GM12878 (cell line): ENCODE measurements at regions not wholly inside any gene's neighbourhood (a gene's known extent, or its start where the extent isn't known, plus 50 kb on each side); places are given as distances from the start of the nearest gene placed in this dataset.

Experiments used
- ATAC-seq: fragments of 200-7000 bp; cut with Tn5 transposase; 3 replicates; pipeline ENCODE4 v1.9.1; 2020; ENCODE audit warnings: mild to moderate bottlenecking, moderate library complexity
- BruUV-seq: library from RNA; stranded (reverse); fragments of 400-500 nt; replicated peaks from 2 replicates; lab custom pipeline; 2021; lab: Mats Ljungman, UMichigan
- CTCF ChIA-PET: fragments of 300-600 bp; sonication (Branson Sonifier 250); formaldehyde crosslinking; extraction: SDS; loops from one replicate; lab custom pipeline; 2021; ENCODE audit warnings: inconsistent platforms; lab: Yijun Ruan, JAX
- POLR2A ChIA-PET: fragments of 350-600 bp; formaldehyde crosslinking; extraction: SDS; loops from one replicate; lab custom pipeline; 2021; ENCODE audit warnings: inconsistent platforms; lab: Charles Lee
- RAD21 ChIA-PET: fragments of 300-600 bp; sonication (Branson Sonifier 250); formaldehyde crosslinking; loops from one replicate; lab custom pipeline; 2023; ENCODE audit warnings: antibody characterized with exemption; ENCODE audit not compliant: unreplicated experiment; lab: Charles Lee
- SMC1A ChIA-PET: fragments of 300-600 bp; sonication (Branson Sonifier 250); formaldehyde crosslinking; loops from one replicate; lab custom pipeline; 2023; ENCODE audit not compliant: unreplicated experiment, uncharacterized antibody; lab: Charles Lee
- DNase-seq: peaks from one replicate; pipeline ENCODE4 v3.0.0-alpha.2; 2011; ENCODE audit warnings: low read depth, low spot score
- FAIRE-seq: peaks from 3 replicates; lab custom pipeline; 2011; peaks lifted over from hg19 to GRCh38; lab: Jason Lieb, UNC
- H2AFZ ChIP-seq: 2 replicates; pipeline ENCODE4 v1.6.0; 2011; ENCODE audit warnings: low read depth, low read length, control low read depth; ENCODE audit not compliant: control insufficient read depth
- H3K27ac ChIP-seq: 2 replicates; pipeline ENCODE4 v1.5.1; 2011; ENCODE audit warnings: control low read depth; ENCODE audit not compliant: control insufficient read depth, insufficient read depth
- H3K27me3 ChIP-seq, 2 experiments: replicated peaks in 1 of 2; 2 replicates each; pipeline versions ENCODE4 v1.6.0 to v1.6.1; 2011; ENCODE audit warnings: low read length in 1 of 2; ENCODE audit not compliant: control insufficient read depth in 2 of 2, insufficient read depth in 2 of 2
- H3K36me3 ChIP-seq, 2 experiments: 2 replicates each; pipeline ENCODE4 v1.5.1; 2011; ENCODE audit warnings: low read length in 1 of 2; ENCODE audit not compliant: control insufficient read depth in 2 of 2, insufficient read depth in 2 of 2
- H3K4me1 ChIP-seq: 2 replicates; pipeline ENCODE4 v1.6.1; 2011; ENCODE audit warnings: mild to moderate bottlenecking, low read length, moderate library complexity, mixed read lengths; ENCODE audit not compliant: control insufficient read depth, insufficient read depth
- H3K4me2 ChIP-seq: 2 replicates; pipeline ENCODE4 v1.6.0; 2011; ENCODE audit warnings: control low read depth; ENCODE audit not compliant: control insufficient read depth, insufficient read depth
- H3K4me3 ChIP-seq: fragments of 200-600 bp; sonication (generic); 2 replicates; pipeline ENCODE4 v1.5.1; 2016
- H3K79me2 ChIP-seq: 2 replicates; pipeline ENCODE4 v1.6.0; 2011; ENCODE audit warnings: low read length; ENCODE audit not compliant: control insufficient read depth, insufficient read depth
- H3K9ac ChIP-seq: 2 replicates; pipeline ENCODE4 v1.8.0; 2011; ENCODE audit warnings: low read length, control low read depth, mixed read lengths; ENCODE audit not compliant: control insufficient read depth, insufficient read depth
- H3K9me3 ChIP-seq: replicated peaks from 3 replicates; pipeline ENCODE4 v1.5.1; 2011; ENCODE audit warnings: mild to moderate bottlenecking, low read length; ENCODE audit not compliant: control insufficient read depth, insufficient read depth
- H4K20me1 ChIP-seq: 2 replicates; pipeline ENCODE4 v1.6.0; 2011; ENCODE audit not compliant: control insufficient read depth, insufficient read depth
- CHD4 ChIP-seq: fragments of 200-600 bp; sonication (generic); IDR thresholded peaks from 2 replicates; pipeline ENCODE4 v1.6.1; 2016; ENCODE audit warnings: mild to moderate bottlenecking
- EED ChIP-seq: sonication (generic); IDR thresholded peaks from 2 replicates; pipeline ENCODE4 v1.6.1; 2016; ENCODE audit warnings: antibody characterized with exemption, low read depth
- HDAC6 ChIP-seq: fragments of 200-600 bp; sonication (generic); IDR thresholded peaks from one replicate; pipeline ENCODE4 v1.8.0; 2017; ENCODE audit warnings: antibody characterized with exemption; ENCODE audit not compliant: unreplicated experiment
- MTA2 ChIP-seq: fragments of 450-650 bp; IDR thresholded peaks from 2 replicates; pipeline ENCODE4 v1.6.1; 2016; ENCODE audit warnings: low read depth, mild to moderate bottlenecking, moderate library complexity
- POLR2AphosphoS5 ChIP-seq: IDR thresholded peaks from 2 replicates; pipeline ENCODE4 v1.6.1; 2011; ENCODE audit warnings: mild to moderate bottlenecking, low read length, inconsistent platforms
- SMC3 ChIP-seq: IDR thresholded peaks from 2 replicates; pipeline ENCODE4 v1.6.1; 2011; ENCODE audit warnings: low read length, improper control_type of control experiment, borderline replicate concordance
- ZBED1 ChIP-seq: IDR thresholded peaks from 2 replicates; pipeline ENCODE4 v1.6.1; 2016; ENCODE audit warnings: borderline replicate concordance
- ZNF622 ChIP-seq: fragments of 450-650 bp; IDR thresholded peaks from 2 replicates; pipeline ENCODE4 v1.6.1; 2017; ENCODE audit warnings: mild to moderate bottlenecking, inconsistent platforms
- WGBS: methylation state at CpG from one replicate; pipeline ENCODE4 v1.1.6; 2016; ENCODE audit warnings: low lambda C conversion rate; ENCODE audit not compliant: insufficient replicate concordance, insufficient coverage; ENCODE audit errors: missing lambda C conversion rate; 5-methylcytosine and 5-hydroxymethylcytosine counted together
- in situ Hi-C: fragments of 300-500 bp; cut with MboI; formaldehyde crosslinking; loops from 9 replicates; pipeline ENCODE4 v1.14.3; 2018; ENCODE audit warnings: mixed read lengths
- intact Hi-C: fragments of 100-400 bp; cut with micrococcal nuclease; formaldehyde crosslinking; loops from one replicate; pipeline ENCODE4 v1.14.2; 2022; ENCODE audit not compliant: unreplicated experiment
- TF ChIP-seq, protein P1 (sequence below): IDR thresholded peaks from 2 replicates; pipeline ENCODE4 v1.6.1; 2011; ENCODE audit warnings: low read depth, low read length, improper control_type of control experiment, borderline replicate concordance
- TF ChIP-seq, protein P2 (sequence below): fragments of 450-650 bp; IDR thresholded peaks from 2 replicates; pipeline ENCODE4 v1.6.1; 2016; ENCODE audit warnings: mild to moderate bottlenecking, moderate library complexity, borderline replicate concordance

- Histone ChIP-seq H3K4me2 (no peak overlapping the region), H4K20me1 (no peaks in the 10 kb centered on the region; the same call in 1 of the 2 replicates), H3K27me3 (no peaks in the 10 kb centered on the region), H3K9me3 (no peaks in the 10 kb centered on the region), H3K79me2 (no peaks in the 10 kb centered on the region), H3K27ac (no peak overlapping the region), H3K4me1 (no peaks in the 10 kb centered on the region), H3K4me3 (no peak overlapping the region), H3K36me3 (no peaks in the 10 kb centered on the region), H2AFZ (no peak overlapping the region), H3K9ac (no peak overlapping the region)
- ChIA-PET RAD21 (no interaction called here), POLR2A (no interaction called here), SMC1A (no interaction called here), CTCF (no interaction called here)
- DNase-seq = no peak
- no peak for TF ChIP-seq EED
- no peak for TF ChIP-seq POLR2AphosphoS5
- no peak for TF ChIP-seq SMC3
- TF ChIP-seq ZBED1 = no peak
- no peak for TF ChIP-seq CHD4
- TF ChIP-seq MTA2 = no peak
- no peak for TF ChIP-seq ZNF622
- TF ChIP-seq, protein P1, sequence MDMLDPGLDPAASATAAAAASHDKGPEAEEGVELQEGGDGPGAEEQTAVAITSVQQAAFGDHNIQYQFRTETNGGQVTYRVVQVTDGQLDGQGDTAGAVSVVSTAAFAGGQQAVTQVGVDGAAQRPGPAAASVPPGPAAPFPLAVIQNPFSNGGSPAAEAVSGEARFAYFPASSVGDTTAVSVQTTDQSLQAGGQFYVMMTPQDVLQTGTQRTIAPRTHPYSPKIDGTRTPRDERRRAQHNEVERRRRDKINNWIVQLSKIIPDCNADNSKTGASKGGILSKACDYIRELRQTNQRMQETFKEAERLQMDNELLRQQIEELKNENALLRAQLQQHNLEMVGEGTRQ = no peak
- no peak for TF ChIP-seq HDAC6
- TF ChIP-seq, protein P2, sequence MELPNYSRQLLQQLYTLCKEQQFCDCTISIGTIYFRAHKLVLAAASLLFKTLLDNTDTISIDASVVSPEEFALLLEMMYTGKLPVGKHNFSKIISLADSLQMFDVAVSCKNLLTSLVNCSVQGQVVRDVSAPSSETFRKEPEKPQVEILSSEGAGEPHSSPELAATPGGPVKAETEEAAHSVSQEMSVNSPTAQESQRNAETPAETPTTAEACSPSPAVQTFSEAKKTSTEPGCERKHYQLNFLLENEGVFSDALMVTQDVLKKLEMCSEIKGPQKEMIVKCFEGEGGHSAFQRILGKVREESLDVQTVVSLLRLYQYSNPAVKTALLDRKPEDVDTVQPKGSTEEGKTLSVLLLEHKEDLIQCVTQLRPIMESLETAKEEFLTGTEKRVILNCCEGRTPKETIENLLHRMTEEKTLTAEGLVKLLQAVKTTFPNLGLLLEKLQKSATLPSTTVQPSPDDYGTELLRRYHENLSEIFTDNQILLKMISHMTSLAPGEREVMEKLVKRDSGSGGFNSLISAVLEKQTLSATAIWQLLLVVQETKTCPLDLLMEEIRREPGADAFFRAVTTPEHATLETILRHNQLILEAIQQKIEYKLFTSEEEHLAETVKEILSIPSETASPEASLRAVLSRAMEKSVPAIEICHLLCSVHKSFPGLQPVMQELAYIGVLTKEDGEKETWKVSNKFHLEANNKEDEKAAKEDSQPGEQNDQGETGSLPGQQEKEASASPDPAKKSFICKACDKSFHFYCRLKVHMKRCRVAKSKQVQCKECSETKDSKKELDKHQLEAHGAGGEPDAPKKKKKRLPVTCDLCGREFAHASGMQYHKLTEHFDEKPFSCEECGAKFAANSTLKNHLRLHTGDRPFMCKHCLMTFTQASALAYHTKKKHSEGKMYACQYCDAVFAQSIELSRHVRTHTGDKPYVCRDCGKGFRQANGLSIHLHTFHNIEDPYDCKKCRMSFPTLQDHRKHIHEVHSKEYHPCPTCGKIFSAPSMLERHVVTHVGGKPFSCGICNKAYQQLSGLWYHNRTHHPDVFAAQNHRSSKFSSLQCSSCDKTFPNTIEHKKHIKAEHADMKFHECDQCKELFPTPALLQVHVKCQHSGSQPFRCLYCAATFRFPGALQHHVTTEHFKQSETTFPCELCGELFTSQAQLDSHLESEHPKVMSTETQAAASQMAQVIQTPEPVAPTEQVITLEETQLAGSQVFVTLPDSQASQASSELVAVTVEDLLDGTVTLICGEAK = no peak
- intact Hi-C loops (no loop called here), in situ Hi-C loops (no loop called here)
- no TSS peak for BruUV-seq
- WGBS = 83% methylated on average over 16 of the region's 17 CpGs
- FAIRE-seq = no peak
- no peak for ATAC-seq
These were observed 197.5 kb downstream of the BUB3 start for GRCh38 chr10:123351715-123352114.
